GM18505 (cell line): ENCODE measurements at regions not wholly inside any gene's neighbourhood (a gene's known extent, or its start where the extent isn't known, plus 50 kb on each side); places are given as distances from the start of the nearest gene placed in this dataset.

ENCODE experiments used
- ATAC-seq: cut with Tn5 transposase; IDR thresholded peaks from one replicate; pipeline ENCODE4 v1.9.1; 2021; ENCODE audit not compliant: unreplicated experiment
- POLR2A ChIP-seq: IDR thresholded peaks from 4 replicates; pipeline ENCODE4 v1.6.1; 2011; ENCODE audit warnings: borderline replicate concordance; ENCODE audit not compliant: insufficient read depth, insufficient read length; ENCODE audit errors: extremely low read depth

- no peak for TF ChIP-seq POLR2A
- ATAC-seq, result no peak
Observed at GRCh38 chr6:132868057-132868456, 53.7 kb downstream of the RPS12 start.

GRCh38 chr6:132872923-132873322 lies 58.6 kb downstream of the RPS12 start:
- peak; percentile 100 for ATAC-seq
- TF ChIP-seq POLR2A, result no peak

GRCh38 chr6:132877003-132877402 lies 62.6 kb downstream of the RPS12 start:
- ATAC-seq, result no peak
- no peak for TF ChIP-seq POLR2A

GRCh38 chr6:132887204-132887603 lies 72.8 kb downstream of the RPS12 start:
- no peak for ATAC-seq
- TF ChIP-seq POLR2A, result no peak

GRCh38 chr6:132888701-132889100 lies 74.3 kb downstream of the RPS12 start:
- ATAC-seq, result no peak
- TF ChIP-seq POLR2A, result no peak

GRCh38 chr6:132892929-132893771 lies 78.8 kb downstream of the RPS12 start:
- TF ChIP-seq POLR2A, result no peak
- no peak for ATAC-seq

- no peak for TF ChIP-seq POLR2A
- no peak for ATAC-seq
Observed at GRCh38 chr6:132893772-132894490, 79.6 kb downstream of the RPS12 start.

- no peak for TF ChIP-seq POLR2A
- no peak for ATAC-seq
Observed at GRCh38 chr6:132898376-132898775, 84.0 kb downstream of the RPS12 start.

GRCh38 chr6:132900849-132901248 lies 86.5 kb downstream of the RPS12 start:
- no peak for ATAC-seq
- no peak for TF ChIP-seq POLR2A

GRCh38 chr6:132902901-132903300 lies 88.5 kb downstream of the RPS12 start:
- no peak for TF ChIP-seq POLR2A
- no peak for ATAC-seq

- TF ChIP-seq POLR2A, result no peak
- no peak for ATAC-seq
Observed at GRCh38 chr6:132907231-132907630, 92.9 kb downstream of the RPS12 start.

GRCh38 chr6:132907914-132908313 lies 93.5 kb downstream of the RPS12 start:
- no peak for TF ChIP-seq POLR2A
- ATAC-seq, result no peak

- ATAC-seq, result no peak
- TF ChIP-seq POLR2A, result no peak
Observed at GRCh38 chr6:132909742-132910141, 95.4 kb downstream of the RPS12 start.

GRCh38 chr6:132910759-132911158 lies 96.4 kb downstream of the RPS12 start:
- ATAC-seq, result no peak
- no peak for TF ChIP-seq POLR2A
